Peyer's patch (tissue), 4 donors: ENCODE measurements at regions not wholly inside any gene's neighbourhood (a gene's known extent, or its start where the extent isn't known, plus 50 kb on each side); places are given as distances from the start of the nearest gene placed in this dataset.

Source experiments
- CTCF ChIP-seq, 6 experiments: fragments of 450-650 bp in 4 of 6; fragments of 200-600 bp in 2 of 6; sonication (generic) in 1 of 6; IDR thresholded peaks; one replicate each; pipeline ENCODE4 v1.5.1; 2017 to 2019; ENCODE audit warnings: antibody characterized with exemption in 6 of 6, mild to moderate bottlenecking in 3 of 6, moderate library complexity in 1 of 6
- POLR2A ChIP-seq, 2 donors: fragments of 450-650 bp; IDR thresholded peaks; one replicate each; pipeline ENCODE4 v1.5.1; 2017; ENCODE audit warnings: antibody characterized with exemption in 2 of 2, mild to moderate bottlenecking in 2 of 2, moderate library complexity in 2 of 2

GRCh38 chr9:96154081-96154480, 147.9 kb downstream of the HSD17B3 start:
- no peak for TF ChIP-seq CTCF (IDR thresholded peaks at IDR 0.05)
- no peak for TF ChIP-seq POLR2A (IDR thresholded peaks at IDR 0.05)
